Hypothalamus (tissue), 51 donors: ENCODE measurements at regions not wholly inside any gene's neighbourhood (a gene's known extent, or its start where the extent isn't known, plus 50 kb on each side); places are given as distances from the start of the nearest gene placed in this dataset.

Experiments used
- DNase-seq, 51 donors: peaks; one replicate each; lab custom pipeline; 2025; lab: John Stamatoyannopoulos, UW

DNA sequence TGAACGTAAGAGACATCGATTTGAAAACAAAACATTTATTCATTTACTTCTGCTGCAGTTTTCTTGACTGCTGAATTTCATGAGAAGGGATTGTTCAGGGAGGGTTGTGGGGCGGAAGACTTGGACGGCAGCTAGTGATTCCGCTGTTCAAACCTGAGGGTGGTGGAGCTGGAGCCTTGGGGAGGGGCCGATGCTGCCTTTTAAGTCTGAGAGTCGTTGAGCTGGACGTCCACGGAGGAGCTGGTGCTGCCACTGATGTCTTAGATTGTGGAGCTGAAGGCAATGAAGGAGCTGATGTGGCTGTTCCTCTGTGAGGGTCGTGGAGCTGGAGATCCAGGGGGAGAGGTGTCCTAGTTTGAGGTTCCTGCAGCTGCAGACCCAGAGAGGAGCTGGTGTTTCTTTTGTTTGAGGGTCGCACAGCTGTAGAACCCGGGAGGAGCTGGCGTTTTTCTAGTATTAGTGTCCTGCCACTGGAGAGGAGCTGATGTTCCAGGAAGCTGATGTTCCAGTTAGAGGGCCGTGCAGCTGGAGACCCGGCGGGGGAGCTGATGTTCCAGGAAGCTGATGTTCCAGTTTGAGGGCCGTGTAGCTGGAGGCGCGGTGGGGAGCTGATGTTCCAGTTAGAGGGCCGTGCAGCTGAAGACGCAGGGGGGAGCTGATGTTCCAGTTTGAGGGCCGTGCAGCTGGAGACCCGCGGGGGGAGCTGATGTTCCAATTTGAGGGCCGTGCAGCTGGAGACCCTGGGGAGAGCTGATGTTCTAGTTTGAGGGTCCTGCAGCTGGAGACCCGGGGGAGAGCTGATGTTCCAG, 150.9 kb downstream of the RTP5 start:
- DNase-seq, result peak in 14 of 51 donors; percentile 6 to 59 (median 22)

DNA sequence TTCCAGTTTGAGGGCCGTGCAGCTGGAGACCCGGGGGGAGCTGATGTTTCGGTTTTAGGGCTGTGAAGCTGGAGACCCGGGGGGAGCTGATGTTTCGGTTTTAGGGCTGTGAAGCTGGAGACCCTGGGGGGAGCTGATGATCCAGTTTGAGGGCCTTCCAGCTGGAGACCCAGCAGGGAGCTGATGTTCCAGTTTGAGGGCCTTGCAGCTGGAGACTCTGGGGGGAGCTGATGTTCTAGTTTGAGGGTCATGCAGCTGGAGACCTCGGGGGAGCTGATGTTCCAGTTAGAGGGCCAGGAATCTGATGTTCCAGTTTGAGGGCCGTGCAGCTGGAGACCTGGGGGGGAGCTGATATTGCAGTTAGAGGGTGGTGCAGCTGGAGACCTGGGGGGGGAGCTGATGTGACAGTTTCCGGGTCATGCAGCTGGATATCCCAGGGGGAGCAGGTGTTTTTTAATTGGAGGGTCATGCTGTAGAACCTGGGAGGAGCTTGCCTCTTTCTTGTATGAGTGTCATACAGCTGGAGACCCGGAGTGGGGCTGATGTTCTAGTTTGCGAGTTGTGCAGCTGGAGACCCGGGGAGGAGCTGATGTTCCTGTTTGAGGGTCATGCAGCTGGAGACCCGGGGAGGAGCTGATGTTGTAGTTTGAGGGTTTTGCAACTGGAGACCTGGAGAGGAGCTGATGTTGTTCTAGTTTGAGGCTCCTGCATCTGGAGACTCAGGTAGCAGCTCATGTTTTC, 153.2 kb downstream of the RTP5 start:
- DNase-seq, result no peak

DNA sequence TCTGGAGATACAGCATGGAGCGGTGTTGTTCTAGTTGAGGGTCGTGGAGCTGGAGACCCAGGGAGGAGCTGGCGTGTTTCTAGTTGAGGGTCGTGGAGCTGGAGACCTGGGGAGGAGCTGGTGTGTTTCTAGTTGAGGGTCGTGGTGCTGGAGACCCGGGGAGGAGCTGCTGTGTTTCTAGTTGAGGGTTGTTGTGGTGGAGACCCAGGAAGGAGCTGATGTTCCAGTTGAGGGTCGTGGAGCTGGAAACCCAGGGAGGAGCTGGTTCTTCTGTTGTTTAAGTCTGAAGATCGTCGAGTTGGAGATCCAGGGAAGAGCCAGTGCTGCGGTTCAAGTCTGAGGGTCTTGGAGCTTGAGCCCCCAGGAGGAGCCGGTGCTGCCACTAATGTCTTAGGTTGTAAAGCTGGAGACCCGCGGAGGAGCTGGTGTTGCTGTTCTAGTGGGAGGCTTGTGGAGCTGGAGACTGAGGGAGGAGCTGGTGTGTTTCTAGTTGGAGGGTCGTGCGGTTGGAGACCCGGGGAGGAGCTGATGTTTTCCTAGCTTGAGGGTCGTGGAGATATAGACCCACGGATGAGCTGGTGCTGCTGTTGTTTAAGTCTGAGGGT, 155.3 kb downstream of the RTP5 start:
- no peak for DNase-seq

DNA sequence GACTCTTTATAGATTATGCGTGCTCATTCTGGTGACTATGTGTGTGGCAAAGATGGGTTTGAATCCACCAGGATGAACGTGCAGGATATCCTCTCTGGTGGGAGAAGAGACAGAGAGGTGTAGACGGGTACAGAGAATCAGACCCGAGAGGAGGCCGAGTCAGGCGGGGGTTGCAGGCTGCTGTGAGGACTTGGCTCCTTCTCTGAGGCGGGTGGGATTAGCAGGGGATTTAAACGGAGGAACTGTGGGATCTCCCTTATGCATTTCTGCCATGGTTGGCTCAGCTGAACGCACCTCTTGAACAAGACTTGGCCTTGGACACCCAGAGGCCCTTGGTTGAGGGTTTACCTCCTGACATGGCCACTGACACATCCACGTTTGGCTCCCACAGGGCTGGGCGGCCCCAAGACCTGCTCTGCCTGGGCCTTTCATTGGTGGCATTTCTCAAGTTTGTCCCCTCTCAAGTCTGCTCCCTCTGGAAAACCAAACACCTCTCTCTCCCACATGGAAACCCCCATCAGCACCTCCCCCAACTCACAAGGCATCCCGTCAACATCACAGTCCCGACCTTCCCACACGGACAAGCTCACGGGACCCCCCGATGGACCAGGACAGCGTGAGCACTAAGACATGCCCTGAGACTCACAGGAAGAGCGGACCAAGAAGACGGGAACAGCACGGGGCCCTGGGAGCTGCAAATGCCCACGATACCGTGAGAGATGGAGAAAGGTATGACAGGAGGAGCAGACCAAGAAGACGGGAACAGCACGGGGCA, 158.3 kb downstream of the RTP5 start:
- no peak for DNase-seq

DNA sequence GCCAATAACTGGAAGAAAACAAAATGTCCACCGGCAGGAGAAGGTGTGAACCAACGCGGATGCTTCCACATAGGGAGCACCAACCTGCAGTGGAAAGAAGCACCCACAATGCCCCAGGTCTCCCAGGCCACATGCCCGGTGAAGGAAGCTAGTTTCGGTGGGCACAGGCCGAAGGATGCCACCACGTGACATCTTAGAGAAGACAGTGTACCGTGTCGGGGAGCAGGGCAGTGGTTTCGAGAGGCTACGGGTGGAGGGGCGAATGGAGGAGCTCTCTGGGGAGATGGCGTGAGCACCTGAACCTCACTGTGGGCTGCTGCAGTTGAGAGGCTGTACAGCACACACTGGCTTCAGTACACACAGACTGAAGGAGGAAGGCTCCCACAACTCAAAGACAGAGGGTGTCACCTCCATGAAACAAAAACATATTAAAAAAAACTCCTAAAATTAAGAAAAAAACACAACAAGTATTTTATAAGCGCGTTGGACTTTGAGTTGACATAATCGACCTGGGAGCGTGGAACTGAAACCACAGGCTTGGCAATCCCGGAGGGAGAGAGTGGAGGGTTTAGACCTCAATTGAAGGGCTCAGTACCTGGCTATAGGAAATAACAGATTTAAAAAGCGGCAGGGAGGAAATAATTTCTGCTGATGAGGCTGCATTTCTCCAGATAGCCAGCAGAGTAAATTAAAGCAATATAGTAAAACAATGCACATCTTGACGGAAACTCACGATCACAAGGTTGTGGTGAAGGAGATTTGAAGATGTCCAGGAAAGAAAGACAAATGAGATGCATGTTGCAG, 160.1 kb downstream of the RTP5 start:
- DNase-seq, result no peak

DNA sequence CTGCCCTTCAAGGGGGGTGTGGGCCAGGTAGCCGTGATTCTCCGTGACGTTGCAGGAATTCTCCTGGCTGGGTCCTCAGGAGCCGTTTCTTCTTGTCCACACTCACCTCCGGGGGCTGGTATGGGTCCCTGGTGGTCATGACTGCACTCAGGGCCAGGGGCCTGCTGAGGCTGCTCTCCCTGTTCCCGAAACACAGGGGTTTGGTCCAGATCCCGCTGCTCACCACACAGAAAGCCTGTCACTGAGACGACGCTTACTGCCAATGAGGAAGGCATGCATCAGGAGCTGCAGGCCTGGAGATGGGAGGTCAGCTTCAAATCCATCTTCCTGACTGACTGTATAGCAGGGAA, 160.7 kb downstream of the RTP5 start:
- DNase-seq, result no peak

DNA sequence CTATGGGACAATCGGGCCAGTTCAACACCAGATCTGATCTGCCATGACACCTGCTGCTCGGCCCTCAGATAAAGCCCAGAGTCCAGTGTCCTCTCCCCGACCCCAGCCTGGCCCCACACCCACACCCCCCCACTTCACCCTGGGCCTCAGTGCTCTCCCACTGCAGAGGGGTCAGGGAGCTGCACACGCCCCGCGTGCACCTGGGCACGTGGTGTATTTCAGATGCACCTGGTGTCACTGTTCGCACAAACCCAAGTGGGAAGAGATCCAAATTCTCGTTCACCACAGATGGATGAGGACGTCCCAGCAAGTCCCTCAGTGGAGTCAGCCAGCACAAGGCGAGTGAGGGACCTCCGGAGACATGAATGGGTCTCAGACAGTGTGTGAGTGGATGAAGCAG, 161.3 kb downstream of the RTP5 start:
- no peak for DNase-seq

DNA sequence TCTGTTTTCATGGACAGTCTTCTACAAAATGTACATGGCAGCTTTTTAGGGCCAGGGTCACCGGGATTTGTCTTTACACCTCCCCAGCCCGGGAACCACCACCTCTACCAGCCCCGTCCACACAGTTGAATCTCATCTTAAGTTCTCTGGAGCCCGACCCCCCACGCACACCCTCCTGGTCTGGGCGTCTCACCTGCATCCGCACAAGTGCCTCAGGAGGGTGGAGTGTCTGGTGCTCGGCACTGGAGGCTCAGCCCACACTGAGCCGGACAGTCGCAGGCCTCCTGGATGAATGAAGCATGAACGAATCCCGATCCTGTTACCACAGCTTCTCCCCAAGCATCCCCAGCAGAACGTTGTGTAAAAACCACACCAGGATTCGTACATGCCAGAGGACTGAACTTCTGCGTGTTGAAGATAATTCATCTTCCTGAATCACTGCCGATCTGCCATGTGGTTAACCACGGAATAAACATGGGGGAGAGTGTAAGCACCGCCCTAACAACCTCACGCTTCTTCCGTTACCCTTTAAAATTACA, 162.0 kb downstream of the RTP5 start:
- no peak for DNase-seq

DNA sequence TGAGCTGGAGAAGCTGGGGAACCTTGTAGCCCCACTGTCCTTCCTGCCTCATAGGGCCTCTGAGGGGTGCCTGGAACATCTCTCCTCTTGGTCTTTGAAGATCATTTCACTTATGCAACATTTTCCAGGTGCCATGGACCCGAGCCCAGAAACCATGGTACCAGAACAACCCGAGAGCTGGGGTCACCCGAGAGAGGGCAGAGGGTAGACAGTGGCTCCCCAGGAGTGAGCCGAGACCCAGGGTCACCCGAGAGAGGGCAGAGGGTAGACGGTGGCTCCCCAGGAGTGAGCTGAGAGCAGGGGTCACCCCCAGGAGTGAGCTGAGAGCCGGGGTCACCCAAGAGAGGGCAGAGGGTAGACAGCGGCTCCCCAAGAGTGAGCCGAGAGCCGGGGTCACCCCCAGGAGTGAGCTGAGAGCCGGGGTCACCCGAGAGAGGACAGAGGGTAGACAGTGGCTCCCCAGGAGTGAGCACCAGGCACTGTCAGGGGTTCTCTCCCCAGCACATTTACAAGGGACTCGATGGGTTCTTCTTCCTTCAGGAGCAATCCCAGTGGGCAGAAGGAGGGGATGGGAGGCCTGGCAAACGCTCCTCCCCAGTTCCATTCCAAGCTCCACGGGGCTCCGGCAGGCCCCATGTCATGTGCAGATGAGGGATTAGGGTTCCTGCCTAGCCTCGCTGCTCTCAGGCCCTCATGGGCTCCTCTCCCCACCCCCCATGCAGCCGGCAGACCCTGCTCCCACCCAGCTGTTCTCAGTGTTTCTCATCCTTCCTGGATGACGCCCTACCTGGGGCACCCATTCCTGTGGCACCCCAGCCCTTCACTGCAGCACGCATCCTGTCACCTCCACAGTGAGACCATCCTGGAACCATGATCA, 163.5 kb downstream of the RTP5 start:
- no peak for DNase-seq

DNA sequence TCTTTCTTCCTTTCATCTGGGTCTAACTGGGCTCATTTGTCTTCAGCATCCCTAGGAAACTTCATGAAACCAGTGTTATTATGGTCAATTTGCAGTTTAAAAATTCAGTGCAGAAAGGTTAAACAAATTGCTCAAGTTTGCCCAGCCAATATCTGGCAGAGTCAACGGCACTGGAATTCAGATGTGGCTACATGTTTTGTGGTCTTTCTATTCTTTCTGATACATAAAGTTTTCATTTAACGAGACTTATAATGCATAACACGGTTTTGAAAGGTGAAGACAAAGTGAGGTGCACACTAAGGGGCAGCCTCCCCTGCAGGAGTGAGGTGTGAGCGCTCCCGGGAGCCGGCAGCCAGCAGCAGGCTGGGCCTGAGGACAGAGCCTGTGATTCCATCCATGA, 164.6 kb downstream of the RTP5 start:
- no peak for DNase-seq

DNA sequence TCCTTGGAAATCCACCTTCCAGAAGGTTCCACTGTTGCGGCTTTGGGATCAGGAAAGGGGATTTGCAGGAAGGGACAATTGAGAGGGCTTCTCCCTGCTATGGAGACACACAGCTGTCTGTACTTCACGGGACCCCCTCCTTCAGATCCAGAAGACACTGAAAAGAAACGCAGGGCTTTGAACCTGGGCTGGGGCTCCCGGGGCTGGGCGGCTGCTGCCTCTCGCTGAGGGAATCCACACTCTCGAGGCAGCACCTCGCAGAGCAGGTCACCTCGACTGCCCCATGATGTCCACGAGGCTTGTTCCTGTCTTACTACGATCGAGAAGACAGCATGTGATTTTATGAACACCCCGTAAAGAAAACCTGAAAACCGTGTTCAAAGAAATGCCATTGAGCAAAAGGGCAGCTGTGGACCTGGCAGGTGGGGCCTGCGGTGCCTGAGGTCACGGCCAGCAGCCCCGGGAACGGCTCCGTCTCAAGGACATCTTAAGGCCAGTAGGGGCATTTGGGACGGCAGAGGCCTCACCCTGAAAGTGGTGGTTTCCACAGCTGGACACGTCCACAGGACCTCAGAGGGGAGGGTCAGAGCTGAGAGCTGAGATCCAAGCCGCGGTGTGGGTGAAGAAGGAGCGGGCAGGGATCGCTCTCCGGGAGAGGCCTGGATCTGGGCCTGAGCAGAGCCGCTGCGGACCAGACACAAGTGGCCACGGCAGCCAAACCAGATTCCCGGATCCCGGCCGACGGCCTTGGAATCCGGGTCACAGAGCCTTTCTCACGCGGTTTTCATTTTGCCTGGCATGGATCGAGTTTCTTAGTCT, 165.7 kb downstream of the RTP5 start:
- peak in 5 of 51 donors; percentile 13 to 18 (median 14) for DNase-seq

DNA sequence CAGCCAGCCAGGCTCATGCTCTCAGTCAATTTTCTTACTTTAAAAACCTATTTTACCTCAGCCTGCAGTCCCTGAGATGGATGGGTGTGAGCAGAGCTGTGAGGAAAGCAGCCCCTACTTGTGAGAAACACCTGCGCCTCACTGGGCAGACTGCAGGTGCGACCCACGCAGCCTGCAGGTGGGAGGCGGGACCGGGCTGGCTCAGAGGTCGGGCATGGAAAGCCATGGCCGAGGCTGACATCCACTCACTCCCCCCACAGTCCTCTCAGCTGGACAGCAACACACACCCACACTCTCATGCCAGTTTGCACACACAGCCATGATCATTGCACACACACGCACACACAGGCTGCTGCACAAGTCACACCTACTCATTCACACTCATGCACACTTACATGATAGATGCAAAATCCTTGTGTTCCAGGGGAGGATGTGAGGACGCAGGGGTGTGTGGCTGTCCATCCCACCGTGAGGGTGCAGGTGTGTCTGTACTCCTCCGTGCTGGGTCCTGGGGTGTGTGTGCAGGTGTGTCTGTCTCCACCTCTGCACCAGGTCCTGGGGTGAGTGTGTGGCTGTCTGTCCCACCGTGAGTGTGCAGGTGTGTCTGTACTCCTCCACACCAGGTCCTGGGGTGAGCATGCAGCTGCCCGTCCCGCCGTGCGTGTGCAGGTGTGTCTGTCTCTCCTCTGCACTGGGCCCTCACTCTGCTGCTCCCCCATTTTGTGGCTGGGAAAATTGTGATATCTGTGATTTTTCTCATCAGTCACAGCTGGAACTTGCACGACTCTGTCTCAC, 166.5 kb downstream of the RTP5 start:
- no peak for DNase-seq

DNA sequence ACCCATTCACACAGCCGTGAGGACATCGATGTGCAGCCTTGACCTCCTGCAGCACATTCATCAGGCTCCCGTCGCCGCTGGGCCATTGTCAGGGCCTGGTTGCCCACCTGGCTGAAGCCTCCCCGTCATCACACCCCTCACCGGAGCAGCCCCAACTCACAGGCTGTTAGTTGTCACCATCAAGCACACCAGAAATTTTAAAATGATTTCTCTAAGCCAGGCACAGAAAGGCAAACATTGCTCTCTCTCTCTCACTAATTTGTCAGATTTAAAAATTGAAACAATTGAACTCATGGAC, 167.1 kb downstream of the RTP5 start:
- no peak for DNase-seq

DNA sequence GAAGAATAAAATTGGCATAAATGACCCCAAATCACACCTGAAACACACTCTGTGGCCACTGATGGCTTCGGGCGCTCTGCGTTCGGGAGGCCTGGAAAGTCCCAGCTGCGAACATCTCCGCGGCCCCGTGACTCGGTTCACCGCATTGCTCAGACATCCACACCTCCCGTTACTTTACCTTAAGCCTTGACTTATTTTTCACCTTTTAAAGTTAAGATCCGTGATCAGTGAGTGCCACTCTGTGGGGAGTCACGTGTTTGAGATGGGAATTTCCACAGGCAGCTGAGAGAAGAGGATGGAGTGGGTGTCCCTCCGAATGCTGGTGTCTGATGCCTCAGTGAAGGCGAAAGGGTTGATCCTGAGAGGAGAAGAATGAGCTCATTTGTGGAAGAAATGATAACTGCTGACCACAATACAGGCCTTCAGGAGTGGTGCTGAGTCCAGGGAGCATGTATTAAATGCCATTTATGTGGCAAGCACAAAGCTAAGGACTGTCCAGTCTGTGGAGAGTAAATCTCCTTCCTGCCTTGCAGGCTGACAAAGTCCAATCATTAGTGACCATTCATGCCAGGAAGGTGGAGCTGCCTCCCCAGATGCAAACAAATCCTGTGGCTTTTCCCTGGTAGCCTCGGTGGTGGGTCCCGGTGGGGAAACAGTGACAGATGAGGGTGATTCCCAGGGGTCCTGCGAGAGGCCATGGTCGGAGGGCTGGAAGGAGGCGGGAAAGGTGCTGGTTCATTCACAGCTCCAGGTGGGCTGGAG, 168.8 kb downstream of the RTP5 start:
- DNase-seq, result no peak

DNA sequence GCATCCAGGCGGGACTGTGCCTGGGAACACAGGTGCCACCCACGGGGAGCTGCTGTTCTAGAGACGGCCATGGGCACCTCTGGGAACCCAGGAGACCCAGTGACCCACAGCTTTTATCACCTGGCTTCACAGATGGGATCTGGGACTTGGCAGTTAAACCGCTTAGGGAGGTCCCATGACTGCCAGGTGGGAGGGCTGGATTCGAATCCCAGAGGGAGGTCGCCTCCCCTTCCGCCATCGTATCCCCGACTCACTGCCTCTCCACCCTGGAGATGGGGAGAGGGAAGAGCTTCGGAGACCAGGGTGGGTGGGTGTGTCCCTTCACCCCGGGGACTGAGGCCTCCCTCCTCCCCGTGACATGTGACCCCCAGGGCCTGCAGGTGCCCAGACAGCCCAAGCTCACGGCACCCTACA, 169.4 kb downstream of the RTP5 start:
- DNase-seq, result no peak

DNA sequence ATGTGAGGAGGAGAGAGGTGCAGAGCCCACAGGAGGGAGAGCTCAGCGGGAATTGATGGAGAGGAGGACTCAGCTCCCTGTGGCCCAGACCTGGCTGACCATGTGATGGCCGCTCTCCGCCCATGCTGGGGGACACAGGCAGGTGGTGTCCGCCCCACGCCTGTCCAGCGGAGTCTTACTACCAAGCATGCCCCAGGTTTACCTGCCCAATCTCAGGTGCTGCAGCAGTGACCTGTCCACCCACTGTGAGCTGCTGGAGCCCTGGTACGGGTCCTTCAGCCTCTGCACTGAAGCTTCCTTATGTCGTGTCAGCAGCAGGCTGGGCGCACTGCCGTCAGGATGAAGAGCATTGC, 170.8 kb downstream of the RTP5 start:
- DNase-seq, result no peak

DNA sequence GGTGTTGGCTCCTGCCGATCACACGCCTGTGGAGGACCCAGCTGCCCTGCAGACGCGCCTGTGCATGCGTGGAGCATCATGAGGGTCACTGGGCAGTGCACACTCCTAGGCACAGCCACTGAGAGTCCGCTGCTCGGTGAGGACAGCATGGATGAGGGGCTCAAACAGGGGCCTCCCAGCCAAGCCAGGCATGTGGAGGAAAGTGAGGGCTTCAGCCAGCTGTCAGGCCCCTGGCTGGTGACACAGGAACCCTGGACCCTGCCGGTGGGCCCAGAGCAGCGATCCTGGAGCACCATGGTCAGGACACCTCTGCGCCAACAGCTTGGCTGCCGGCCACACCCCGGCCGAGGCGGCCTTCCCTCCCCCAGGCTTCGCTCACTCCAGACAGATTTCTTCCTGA, 171.2 kb downstream of the RTP5 start:
- no peak for DNase-seq
